ENCODE measurements at regions not wholly inside any gene's neighbourhood (a gene's known extent, or its start where the extent isn't known, plus 50 kb on each side); places are given as distances from the start of the nearest gene placed in this dataset.
"Not testable (repeated sequence)": the region's sequence is repeated elsewhere in the genome, so short reads cannot be mapped to it uniquely, and the experiment has no call there.

DNA sequence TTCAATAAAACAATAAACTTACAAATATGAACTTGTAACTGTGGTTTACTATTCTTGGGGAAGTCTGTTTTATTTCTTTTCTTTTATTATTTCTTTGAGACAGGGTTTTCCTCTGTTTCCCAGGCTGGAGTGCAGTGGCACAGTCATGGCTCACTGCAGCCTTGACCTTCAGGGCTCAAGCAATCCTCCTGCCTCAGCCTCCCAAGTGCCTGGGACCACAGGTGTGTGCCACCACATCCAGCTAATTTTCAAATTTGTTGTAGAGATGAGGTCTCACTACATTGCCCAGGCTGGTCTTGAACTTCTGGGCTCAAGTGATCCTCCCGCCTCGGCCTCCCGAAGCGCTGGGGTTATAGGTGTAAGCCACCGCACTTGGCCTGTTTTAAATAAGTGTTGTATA, 343.4 kb downstream of the SOX9 start:
- DNase-seq (ENCODE audit: low read depth in 1 of 2, low spot score in 1 of 2) = not testable (repeated sequence)

DNA sequence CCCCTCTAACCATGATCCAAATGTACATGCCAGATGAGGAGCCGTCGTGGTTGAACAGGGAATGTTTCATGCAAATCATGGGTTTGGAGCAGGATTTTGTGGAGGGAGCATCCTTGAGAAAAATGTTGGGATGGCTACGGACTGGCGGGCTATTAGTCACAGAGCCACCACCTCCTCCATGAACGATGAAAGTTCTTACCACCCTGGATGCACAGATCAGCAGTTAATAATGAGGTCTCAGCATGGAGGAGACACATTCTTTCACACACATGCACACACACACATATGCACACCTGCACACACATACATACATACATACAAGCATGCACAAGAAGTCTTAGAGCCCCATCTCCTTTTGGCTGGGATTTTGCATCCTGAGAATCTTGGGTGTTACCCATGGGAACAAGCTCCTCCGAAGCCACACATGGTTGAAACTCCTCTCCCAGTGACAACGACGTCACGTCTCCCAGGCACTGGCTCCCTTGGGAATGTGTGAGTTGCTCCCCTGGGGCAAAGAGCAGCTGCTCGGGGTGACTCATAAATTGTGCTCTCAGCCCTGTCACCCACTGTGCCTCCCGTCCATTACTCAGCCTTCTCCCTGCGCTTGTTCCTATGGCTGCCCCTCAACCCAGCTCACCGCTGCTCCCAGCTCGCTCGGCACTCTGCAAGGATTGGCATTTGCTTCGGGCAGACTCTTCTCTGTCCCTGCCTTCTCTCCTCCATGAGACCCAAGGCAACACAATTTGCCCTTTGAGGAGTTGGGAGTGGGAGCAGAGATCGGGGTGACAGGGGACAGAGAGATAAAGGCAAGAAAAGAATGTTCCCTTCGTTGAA, 344.6 kb downstream of the SOX9 start:
- no peak for DNase-seq (ENCODE audit: low read depth in 1 of 2, low spot score in 1 of 2)

DNA sequence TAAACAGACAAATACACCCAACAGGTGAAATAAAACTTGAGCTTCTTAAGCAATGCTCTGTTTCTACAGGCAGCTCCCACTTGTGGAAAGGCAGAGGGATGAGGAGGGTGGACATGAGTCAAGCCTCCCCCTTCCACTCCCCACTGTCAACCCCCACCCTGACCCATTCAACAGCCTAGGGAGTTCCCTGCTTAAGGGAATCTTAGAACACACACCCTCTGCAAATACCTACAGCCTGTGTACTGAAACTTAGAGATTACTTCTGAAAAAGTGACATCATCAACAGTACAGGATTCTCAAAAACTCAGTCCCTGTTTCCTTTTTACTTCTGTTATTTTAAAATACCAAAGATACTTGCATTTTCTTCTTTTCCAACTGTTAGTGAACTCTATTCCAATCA, 345.4 kb downstream of the SOX9 start:
- DNase-seq (ENCODE audit: low read depth in 1 of 2, low spot score in 1 of 2) = no peak

DNA sequence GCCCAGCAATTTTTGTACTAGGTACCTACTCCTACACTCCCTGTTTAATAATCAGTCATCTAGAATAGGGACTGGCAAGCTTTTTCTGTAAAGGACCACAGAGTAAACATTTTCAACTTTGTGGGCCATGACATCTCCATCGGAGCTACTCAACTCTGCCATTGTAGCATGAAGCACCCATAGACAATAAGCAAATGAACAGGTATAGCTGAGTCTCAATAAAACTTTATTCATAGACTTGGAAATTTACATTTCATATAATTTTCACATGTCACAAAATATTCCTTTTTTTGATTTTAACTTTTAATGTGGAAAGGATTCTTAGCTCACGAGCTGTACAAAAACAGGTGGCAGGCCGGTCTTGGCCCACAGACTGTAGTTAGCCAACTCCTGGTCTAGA, 345.8 kb downstream of the SOX9 start:
- DNase-seq (ENCODE audit: low read depth in 1 of 2, low spot score in 1 of 2) = no peak

DNA sequence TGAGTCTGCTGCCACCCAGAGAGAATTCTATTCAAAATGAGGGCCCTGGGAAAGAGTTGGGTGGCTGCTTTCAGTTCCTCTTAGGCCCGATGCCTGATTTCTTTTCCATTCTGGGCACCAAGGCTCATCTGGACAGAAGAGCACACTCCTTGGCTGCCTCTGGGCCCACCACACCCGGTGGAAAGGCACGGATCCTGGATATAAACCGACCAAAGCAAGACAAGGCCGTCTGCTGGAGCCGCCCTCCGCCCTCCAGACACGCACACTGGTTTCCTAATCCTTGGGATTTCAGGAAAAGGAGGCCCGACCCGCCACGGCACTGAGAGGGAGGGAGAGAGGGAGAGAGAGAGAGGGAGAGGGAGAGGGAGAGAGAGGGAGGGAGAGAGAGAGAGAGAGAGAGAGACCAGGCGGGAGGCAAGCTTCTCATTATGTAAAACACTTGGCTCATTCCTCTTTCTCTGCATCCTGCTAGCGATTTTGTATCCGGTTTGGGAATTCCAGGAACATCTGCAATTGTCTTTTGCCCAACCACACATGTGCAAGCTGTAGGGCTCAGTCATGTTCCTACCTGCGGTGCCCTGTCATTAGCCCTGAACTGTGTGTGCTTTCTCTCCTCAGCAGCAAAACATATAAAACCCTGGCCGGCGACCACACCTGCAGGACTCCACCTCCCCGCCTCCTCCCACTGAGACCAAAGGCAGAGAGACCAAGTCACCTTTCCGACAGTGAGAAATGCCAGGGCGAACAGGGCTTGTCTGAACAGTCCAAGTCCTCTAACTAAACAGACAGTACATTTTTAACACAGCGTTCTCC, 347.2 kb downstream of the SOX9 start:
- no peak for DNase-seq (ENCODE audit: low read depth in 1 of 2, low spot score in 1 of 2)

DNA sequence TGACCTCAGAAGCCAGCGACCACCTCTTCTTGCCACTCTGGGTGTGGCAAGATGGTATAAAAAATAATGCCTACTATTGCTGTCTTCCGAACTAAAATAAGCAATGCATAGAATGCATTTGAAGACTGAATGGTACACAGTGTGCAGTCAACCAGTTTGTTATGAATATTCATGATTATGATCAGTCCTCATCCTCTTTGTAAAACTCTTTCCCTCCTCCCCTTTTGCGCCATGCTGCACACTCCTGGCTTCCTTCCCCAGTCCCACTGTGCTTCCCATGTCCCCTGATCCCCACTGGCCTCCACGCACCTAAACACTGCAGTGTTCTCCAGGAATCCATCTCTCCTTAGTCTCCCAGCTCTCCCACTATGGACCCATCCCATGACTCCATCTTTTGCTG, 348.0 kb downstream of the SOX9 start:
- no peak for DNase-seq (ENCODE audit: low read depth in 1 of 2, low spot score in 1 of 2)

DNA sequence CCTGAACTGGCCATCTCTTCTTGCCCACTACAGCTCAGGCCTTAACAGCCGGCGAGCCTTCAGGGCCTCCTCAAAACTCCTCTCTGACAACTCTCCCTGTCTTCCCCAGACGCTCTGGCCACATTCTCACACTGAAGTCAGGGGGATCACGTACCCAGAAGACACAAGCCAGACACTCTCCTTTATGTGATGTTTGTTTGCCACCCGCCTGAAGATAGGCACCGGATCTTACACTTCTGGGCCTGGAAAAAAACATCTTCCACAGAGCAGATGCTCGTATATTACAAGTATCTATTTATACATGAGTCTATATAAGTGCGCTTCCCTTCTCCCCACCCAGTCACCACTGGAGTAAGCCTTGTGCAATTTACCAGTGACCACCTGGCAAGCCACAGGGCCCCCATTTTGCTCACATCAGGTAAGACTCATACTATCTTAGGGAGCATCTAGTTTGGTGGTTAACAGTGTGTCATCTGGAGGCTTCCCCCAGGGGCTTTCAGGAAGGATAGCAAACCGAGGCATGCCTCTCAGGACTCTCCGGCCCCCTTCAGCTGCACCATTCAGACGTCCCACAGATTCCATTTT, 349.4 kb downstream of the SOX9 start:
- DNase-seq (ENCODE audit: low read depth in 1 of 2, low spot score in 1 of 2) = no peak

DNA sequence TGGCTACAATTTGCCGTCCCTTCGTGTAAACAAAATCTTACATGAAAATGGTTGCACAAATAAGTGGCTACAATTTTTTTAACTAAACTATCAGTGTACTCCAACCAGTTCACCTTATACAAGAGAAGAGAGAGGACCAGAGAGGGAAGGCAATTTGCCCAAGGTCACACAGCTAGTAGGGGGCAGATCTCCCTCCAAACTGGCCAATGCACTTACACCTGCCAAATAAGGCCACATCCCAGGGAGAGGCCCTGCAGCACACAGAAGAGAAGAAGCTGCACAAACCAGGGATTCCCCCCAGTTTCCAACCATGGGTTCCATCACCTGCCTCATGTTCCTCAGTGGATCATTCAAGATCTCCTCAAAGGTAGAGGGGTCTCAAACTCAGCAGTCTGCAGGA, 349.9 kb downstream of the SOX9 start:
- no peak for DNase-seq (ENCODE audit: low read depth in 1 of 2, low spot score in 1 of 2)

DNA sequence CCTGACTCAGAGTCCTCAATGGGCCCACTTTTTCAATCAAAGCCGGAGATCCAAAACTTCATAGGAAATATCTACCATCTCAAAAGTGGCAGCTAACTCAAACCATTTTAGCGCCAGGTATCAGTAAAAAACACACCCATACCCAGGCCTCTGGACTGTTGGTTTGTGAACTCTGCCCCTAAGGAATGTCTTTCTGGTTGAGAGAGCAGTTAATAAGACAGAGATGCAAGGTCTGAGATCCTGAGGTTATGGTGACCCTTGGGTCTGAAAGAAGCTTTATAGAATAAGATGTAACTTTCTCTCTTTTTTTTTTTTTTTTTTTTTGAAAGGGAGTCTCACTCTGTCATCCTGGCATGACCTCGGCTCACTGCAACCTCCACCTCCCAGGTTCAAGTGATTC, 350.5 kb downstream of the SOX9 start:
- no peak for DNase-seq (ENCODE audit: low read depth in 1 of 2, low spot score in 1 of 2)

DNA sequence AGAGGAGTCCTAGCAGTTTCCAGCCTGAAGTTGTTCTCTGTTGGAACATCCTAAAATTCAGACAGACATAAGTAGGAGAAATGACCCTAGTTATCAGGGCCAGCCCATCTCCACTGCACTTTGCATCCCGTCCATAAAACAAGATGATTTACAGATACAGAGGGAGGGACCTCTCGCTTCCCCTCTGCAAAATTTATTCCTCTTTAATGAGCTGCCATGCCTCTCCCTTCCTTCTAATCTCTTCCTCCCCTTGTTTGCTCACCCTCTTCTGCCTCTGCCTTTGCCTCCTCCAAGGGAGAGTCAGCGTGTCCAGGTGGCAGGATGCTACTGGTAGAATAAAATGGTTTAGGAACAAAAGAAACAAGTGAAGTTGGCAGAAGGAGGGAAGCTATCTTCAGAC, 351.3 kb downstream of the SOX9 start:
- DNase-seq (ENCODE audit: low read depth in 1 of 2, low spot score in 1 of 2) = no peak

DNA sequence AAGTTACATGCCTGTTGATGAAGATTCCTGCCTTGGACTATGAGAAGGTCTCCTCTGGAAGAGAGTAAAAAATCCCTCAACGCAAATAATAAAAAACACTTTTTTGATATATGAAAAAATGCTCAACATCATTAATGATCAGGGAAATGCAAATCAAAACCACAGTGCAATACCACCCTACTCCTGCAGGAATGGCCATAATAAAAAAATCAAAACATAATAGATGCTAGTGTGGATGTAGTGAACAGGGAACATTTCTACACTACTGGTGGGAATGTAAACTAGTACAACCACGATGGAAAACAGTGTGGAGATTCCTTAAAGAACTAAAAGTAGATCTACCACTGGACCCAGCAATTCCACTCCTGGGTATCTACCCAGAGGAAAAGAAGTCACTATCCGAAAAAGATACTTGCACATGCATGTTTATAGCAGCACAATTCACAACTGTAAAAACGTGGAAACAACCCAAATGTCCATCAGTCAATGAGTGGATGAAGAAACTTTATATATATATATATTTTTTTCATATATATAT, 352.1 kb downstream of the SOX9 start:
- DNase-seq (ENCODE audit: low read depth in 1 of 2, low spot score in 1 of 2) = not testable (repeated sequence)

DNA sequence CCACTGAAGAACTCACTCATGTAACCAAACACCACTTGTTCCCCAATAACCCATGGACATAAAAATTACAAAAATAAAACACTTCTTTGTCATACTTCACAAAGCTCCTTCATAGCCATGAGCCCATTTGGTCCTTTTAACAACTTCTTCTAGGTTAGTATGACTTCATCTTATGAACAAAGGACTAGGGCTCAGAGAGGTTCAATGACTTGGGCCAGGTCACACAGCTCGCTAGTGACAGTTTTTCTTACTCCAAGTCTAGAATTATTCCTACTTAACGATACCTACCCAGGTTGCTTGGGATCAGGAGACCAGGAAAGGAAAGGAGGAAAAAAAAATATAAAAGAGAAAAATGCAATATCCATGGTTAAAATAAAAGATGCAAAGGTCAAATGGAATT, 353.4 kb downstream of the SOX9 start:
- DNase-seq (ENCODE audit: low read depth in 1 of 2, low spot score in 1 of 2) = no peak

DNA sequence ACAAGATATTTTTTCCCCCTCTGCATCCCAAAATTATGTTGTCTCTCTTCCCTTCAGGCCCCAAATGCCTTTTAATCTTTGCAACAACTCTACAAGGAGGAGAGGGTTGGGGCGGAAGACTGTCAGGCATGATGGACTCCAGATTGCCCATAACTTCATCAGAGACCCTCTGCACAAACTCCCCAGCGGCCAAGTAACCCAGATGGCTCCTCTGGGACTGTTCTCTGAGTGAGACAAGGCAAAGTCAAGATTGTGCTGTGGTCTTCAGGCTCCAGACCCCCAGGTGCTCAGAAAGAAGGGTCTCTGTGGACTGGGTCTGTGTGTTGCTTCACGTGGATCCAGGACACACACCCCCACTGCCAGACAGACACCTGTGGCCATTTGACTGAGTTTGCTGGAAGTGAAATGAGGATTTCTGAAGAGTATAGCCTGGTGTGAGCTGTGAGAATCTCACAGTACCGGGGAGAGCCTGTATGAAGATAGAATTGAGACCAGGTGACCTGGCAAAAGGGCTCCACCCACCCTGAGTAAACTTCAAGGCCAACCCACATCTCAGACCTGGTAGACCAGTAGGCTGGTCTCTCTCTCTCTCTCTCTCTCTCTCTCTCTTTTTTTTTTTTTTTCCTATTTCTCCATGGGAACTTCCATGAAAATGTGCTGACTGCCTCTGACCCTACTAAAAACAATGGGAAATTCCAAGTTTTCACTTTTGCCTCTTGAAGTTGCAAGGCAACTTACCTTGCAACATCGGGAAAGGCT, 354.1 kb downstream of the SOX9 start:
- DNase-seq (ENCODE audit: low read depth in 1 of 2, low spot score in 1 of 2) = no peak

DNA sequence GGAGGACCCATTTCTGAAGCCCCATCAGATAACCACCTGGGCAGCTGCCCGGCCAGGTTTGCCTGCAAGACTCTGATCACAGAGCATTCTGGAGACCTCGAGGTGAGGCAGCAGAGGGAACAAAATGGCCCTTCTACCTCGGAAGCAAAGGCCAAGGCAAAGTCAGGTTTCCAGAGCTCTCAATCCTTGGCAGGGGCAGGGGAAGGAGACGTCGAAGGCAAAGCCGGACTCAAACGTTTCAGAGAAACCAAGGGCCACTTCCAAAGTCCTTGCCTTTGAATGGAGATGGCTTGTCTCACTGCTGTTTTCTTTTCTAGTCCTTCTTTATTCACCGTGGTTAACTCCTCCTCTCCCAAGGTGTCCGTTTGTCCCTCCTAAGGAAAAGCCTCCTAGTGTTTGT, 355.3 kb downstream of the SOX9 start:
- DNase-seq (ENCODE audit: low read depth in 1 of 2, low spot score in 1 of 2) = no peak

DNA sequence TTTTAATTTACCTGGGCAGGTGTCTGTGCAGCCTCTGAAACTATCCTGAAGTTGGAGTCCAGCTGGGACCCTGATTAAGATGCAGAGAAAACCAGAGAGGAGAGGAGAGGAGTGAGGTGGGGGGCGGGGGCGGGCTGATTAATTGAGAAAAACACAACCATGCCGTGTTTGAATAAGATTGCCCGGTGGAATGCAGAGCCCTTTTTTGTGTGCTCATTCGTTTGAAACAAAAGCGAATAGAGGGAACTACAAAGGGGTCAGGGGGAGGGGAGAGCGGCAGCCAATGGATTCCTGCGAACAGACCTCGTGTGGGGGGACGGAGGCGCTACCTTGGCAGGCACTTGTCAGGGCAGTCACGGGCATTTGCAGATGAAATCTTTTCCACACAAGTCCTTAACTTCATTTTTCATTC, 355.8 kb downstream of the SOX9 start:
- no peak for DNase-seq (ENCODE audit: low read depth in 1 of 2, low spot score in 1 of 2)

DNA sequence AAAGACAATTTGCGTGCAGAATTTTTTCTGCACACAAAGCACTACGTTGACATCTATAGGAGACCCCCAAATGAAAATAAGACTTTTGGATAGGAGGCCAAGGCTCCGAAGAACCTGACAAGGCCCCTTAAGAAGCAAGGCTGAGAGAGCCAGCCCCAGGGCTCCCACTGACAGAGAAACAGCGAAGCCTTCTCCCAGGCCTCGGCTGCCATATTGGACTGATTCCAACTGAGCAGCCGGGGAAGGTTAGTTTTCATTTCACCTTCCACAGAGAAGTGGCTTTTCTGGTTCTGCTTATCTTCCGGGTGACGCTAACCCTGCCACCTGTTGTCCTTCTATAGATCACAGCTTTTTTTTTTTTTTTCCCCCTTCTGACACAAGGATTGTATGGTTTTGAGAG, 356.7 kb downstream of the SOX9 start:
- DNase-seq (ENCODE audit: low read depth in 1 of 2, low spot score in 1 of 2) = no peak

DNA sequence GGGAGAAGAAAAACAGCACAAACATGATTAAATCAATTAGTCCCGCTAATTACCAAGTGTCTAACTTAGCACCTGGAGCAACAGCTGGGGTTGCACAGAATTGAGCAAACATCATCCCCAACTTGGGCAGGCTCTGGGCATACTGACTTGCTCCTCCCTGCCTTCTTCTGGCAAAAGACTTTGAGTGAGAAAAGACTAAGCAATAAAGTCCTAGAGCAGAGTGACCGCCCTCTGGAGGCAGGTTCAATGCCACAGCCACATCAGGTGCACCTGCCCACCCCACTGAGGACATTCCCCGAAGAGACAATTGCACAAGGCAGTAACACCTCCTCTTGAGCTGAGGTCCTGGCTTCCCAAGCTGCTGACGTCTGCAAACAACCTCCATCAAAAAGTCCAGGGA, 358.3 kb downstream of the SOX9 start:
- DNase-seq (ENCODE audit: low read depth in 1 of 2, low spot score in 1 of 2) = no peak

DNA sequence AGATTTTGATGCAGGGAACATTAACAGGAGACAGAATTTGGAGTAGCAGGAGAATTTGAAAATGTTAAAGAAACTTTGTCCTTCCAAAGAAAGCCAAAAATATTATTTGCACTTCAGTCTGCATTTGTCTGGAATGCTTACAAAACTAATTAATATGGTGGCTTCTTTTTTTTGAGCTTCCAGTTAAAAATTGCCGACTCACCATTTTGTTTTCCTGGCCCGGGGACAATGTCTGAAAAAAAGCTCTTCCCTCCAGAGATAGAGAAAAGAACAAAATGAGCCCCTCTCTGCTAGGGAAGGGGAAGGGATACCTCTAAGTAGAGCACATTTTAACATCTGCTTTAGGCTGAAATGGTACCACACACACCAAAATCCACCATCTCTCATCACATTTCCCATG, 360.8 kb downstream of the SOX9 start:
- DNase-seq (ENCODE audit: low read depth in 1 of 2, low spot score in 1 of 2) = no peak

DNA sequence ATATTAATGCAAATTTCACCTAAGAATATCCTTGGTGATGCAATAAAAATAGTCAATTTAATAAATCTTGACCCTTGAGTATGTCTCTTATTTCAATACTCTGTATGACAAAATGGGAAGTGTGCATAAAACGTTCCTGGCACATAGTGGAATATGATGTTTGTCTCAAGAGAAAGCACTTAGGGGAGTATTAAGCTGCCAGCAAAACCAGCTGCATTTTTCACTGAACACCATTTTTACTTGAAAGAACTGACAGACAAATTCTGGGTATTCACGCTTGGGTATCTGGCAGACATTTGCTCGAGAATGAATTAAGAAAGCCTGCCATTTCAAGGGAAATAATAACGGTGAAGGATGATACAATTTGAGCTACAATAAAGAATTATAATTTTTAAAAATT, 364.8 kb downstream of the SOX9 start:
- no peak for DNase-seq (ENCODE audit: low read depth in 1 of 2, low spot score in 1 of 2)

DNA sequence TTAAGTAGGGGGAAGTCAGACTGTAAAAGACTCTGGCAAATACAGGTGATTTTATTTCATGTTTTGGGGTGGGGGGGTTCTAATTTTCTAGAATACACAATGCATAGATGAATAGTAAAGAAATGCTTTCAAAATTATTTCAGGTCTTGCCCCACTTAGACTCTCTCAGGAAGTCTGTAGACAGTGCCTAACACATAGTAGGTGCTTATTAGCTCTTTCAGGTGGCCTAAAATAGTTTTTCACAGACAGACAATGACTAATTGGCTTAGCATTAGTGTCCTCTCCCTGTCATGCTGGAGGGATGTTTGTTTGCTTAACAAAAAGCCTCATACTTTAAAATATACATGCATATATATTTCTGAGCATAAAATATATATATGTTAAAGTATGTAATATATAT, 366.0 kb downstream of the SOX9 start:
- DNase-seq (ENCODE audit: low read depth in 1 of 2, low spot score in 1 of 2) = no peak

Measured in activated CD4-positive, alpha-beta T cell treated with anti-CD3 and anti-CD28 coated beads, Interleukin-2, amount 50 U/mL, for 24 hours (primary cell).